ENCODE measurements at regions not wholly inside any gene's neighbourhood (a gene's known extent, or its start where the extent isn't known, plus 50 kb on each side); places are given as distances from the start of the nearest gene placed in this dataset.

DNA sequence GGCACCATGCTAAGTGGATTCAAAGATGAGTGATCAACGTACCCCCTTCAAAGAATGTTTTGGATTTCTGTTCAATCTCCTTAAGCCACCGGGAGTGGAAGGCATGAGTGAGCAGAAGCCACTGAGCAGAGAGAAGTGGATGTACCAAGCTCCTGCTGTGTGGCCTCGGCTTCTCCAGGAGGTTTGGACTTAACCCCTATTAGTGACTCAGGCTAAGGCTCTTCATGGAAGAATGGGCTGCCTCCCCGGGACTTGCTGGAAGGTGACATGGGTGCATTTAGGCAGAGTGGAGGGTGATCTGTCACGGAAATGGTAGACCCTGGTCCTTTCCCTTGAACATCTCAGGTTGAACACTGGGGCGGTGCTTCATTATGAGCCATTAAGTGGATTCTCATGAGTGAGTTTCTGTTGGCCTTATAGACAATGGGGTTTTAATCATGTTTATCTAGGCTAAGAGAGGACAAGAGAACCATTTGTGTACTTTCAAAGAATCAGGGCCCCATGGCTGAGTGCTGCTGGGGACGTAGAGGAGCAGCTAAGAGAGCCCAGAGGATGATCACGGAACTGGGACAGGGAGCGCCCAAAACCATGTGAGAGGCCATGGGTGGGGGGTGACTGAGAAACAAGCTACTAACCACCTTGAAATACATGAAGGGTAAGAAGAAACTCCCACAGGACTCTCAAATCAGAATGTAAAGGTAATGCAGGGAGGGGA is 62.2 kb downstream of the HES1 start:
- DNase-seq (ENCODE audit: low read depth): no peak
- TF ChIP-seq, protein P1, sequence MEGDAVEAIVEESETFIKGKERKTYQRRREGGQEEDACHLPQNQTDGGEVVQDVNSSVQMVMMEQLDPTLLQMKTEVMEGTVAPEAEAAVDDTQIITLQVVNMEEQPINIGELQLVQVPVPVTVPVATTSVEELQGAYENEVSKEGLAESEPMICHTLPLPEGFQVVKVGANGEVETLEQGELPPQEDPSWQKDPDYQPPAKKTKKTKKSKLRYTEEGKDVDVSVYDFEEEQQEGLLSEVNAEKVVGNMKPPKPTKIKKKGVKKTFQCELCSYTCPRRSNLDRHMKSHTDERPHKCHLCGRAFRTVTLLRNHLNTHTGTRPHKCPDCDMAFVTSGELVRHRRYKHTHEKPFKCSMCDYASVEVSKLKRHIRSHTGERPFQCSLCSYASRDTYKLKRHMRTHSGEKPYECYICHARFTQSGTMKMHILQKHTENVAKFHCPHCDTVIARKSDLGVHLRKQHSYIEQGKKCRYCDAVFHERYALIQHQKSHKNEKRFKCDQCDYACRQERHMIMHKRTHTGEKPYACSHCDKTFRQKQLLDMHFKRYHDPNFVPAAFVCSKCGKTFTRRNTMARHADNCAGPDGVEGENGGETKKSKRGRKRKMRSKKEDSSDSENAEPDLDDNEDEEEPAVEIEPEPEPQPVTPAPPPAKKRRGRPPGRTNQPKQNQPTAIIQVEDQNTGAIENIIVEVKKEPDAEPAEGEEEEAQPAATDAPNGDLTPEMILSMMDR (IDR thresholded peaks at IDR 0.05; ENCODE audit: insufficient read depth, low read length): no peak
- no peak overlapping the region for H3K4me3 ChIP-seq (ENCODE audit: low read depth, low read length)

DNA sequence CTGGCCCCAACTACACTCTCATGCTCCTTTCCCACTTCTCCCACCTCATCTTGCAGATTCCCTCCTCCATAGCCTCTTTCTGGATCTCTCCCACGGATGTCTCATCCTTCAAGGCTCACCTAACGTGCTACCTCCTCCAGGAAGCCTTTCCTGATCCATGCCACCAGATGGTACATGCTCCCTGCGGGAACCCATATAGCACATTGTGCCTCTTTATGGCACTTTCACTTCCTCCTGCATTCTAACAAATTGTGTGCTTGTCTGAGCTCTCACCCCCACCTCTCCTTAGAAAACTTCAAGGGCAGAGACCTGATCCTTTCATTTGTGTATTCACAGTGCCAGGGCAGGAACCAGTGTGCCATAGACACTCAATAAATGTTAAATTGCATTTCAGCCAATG is 63.0 kb downstream of the HES1 start:
- H3K4me3 ChIP-seq (ENCODE audit: low read depth, low read length): no peak overlapping the region
- DNase-seq (ENCODE audit: low read depth): no peak
- TF ChIP-seq, protein P1 (IDR thresholded peaks at IDR 0.05; ENCODE audit: insufficient read depth, low read length): no peak

DNA sequence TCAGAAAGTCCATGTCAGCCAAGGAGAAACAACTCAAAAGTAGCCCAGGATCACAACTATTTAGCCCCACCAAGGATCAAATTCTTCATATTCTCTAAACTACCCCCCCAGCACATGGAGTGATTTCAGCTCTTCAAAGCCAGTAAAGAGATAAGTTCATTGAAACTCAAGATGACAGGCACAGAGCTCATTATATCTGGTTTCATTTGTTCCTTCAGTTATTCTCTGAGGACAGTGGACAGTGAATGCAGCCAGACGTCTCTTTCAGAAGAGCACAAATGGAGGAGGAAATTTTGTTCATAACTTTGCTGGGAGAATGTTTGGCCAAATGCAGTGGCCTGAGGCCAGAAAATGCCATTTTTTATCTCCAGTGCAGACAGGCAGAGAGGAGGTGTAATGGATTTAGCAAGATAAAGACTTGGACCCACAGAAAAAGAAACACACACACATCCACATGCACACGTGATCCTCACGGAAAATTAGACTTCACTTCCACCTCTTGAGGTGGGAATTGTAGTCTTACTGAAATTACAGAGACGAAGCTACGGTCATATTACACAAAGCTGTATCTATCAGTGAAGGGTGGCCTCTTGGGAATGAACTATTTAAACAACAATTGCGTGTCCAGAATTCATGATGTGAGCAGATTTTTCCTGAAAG is 64.6 kb downstream of the HES1 start:
- H3K4me3 ChIP-seq (ENCODE audit: low read depth, low read length): no peak overlapping the region
- peak; percentile 49 for DNase-seq (ENCODE audit: low read depth)
- TF ChIP-seq, protein P1 (IDR thresholded peaks at IDR 0.05; ENCODE audit: insufficient read depth, low read length): no peak

DNA sequence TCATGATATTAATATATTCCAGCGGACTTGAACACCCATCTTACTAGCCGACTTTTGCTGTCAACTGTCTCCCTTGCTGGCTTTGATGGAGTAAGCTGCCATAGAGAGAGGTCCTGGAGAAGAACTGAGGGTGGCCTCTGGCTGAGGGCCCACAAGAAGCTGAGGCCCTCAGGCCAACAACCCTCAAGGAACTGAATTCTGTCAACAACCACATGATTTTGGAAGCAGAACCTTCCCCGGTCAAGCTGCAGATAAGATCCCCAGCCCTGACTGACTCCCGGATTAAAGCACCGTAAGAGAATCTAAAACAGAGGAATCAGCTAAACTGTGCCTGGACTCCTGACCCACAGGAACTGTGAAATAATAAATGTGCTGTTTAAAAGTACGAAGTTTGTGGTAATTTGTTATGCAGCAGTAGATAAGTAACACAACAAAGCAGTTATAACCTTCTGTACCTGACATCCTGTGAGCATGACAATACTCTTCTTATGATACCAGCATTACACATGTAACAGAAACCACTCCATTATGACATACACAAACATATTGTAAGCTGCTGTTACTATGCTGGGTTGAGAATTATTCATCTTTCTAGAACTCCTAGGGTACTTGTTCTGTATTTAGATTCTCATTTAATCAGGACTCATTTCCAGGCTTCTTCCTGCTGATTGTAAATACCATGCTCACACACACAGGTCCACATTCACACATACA is 66.2 kb downstream of the HES1 start:
- DNase-seq (ENCODE audit: low read depth): no peak
- H3K4me3 ChIP-seq (ENCODE audit: low read depth, low read length): no peak overlapping the region
- TF ChIP-seq, protein P1 (IDR thresholded peaks at IDR 0.05; ENCODE audit: insufficient read depth, low read length): no peak

DNA sequence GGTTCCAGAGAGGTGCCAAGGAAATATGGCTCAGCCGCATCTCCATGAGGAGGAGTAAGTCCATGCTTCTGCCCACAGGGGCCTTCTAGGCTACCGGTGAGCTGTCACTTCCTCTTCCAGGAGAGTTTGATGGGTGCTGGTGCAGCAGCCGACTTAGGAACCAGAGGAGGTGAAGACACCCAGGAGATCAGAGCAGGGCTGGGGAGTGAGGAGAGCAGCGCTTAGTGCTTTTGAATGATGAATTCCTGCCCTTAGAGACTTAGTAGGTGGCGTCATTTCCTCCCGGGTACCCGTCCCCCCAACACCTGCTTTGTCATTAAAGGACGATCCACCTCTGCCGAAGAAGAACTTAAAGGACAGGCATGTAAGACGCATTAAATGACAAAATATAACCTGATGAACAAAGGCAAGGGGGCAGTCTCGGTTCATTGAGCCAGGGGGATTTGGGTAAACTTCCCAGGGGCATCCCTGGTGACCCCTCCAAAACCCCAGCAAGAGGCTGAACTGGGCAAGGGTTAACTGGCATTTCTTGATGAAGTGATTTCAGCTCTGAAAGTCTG is 67.6 kb downstream of the HES1 start:
- TF ChIP-seq, protein P1 (IDR thresholded peaks at IDR 0.05; ENCODE audit: insufficient read depth, low read length): no peak
- H3K4me3 ChIP-seq (ENCODE audit: low read depth, low read length): no peak overlapping the region

DNA sequence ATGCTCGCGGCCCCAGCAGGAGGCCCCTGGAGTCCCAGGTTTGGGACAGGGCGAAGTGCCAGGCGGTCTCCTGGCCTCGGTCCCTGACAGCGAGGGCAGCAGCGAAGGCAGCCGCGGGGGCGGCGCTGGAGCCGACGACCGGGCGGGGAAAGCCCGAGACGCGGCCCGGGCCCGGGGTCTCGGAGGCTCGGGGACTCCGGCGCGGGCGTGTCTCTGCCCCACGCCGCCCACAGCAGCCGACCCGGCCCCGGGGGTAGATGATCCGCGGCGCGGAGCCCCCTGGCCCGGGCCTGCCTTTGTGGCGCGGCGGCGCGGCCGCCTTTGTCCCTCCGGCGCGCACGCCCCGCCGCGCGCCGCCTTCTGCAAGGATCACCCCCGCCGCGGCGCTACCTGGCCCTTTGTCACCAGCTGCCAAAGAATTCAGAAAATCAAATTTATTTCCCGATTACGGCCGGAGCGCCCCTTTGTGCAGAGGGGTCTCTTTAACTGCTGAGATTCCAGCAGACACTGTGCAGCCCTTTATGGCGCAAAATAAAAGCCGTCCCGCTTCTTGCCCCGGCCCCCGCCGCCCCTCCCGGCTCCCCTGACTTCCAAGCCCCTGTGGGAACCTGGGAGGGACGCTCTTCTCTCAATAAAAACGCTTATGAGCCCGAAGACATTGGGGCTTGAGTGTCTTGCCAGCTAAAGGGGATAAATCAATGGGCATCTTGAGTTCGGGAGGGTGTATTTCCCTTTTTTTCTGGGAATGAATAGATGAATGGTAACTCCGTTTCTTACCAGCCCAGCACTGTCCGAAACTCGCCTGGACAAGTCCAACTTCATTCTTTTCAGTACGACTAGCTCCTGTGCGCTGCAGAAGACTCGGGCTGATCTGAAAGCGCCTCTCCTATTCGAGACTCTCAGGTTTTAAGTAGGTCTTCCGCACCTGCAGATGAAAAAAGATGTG is 68.4 kb downstream of the HES1 start:
- no peak overlapping the region for H3K4me3 ChIP-seq (ENCODE audit: low read depth, low read length)
- no peak for DNase-seq (ENCODE audit: low read depth)
- TF ChIP-seq, protein P1 (IDR thresholded peaks at IDR 0.05; ENCODE audit: insufficient read depth, low read length): no peak

More for the DNA sequence above, 67.6 kb downstream of the HES1 start:
- DNase-seq (ENCODE audit: low read depth): no peak
